HAP-1 (cell line): ENCODE measurements at regions not wholly inside any gene's neighbourhood (a gene's known extent, or its start where the extent isn't known, plus 50 kb on each side); places are given as distances from the start of the nearest gene placed in this dataset.

Source experiments
- DNase-seq, 2 experiments: peaks; one replicate each; pipeline ENCODE4 v3.0.0-alpha.2; 2016 to 2020; ENCODE audit warnings: low spot score in 2 of 2
- H3K27me3 ChIP-seq: fragments of 250-450 bp; sonication (Bioruptor Pico); 2 replicates; pipeline ENCODE4 v1.5.1; 2020; ENCODE audit warnings: low read depth, mild to moderate bottlenecking, moderate library complexity
- H3K36me3 ChIP-seq: fragments of 250-450 bp; sonication (Bioruptor Pico); replicated peaks from 2 replicates; pipeline ENCODE4 v1.5.1; 2020; ENCODE audit warnings: mild to moderate bottlenecking
- H3K4me1 ChIP-seq: fragments of 250-450 bp; sonication (Bioruptor Pico); 2 replicates; pipeline ENCODE4 v1.5.1; 2020; ENCODE audit warnings: mild to moderate bottlenecking
- H3K4me3 ChIP-seq: fragments of 250-450 bp; sonication (Bioruptor Pico); 2 replicates; pipeline ENCODE4 v1.5.1; 2020; ENCODE audit warnings: mild to moderate bottlenecking, moderate library complexity
- H3K9me3 ChIP-seq: fragments of 250-450 bp; sonication (Bioruptor Pico); 2 replicates; pipeline ENCODE4 v1.5.1; 2020; ENCODE audit warnings: mild to moderate bottlenecking, moderate library complexity
- in situ Hi-C: fragments of 300-500 bp; cut with MboI; formaldehyde crosslinking; loops from 3 replicates; pipeline ENCODE4 v1.14.3; 2020; ENCODE audit warnings: low sequenced_read_pairs, inconsistent platforms, mixed read lengths

GRCh38 chr19:27758626-27759505 is 1454.1 kb downstream of the UQCRFS1 start:
- Histone ChIP-seq H3K9me3 (no peaks in the 10 kb centered on the region), H3K36me3 (no peaks in the 10 kb centered on the region), H3K4me1 (no peaks in the 10 kb centered on the region), H3K27me3 (no peaks in the 10 kb centered on the region), H3K4me3 (no peak overlapping the region)
- DNase-seq: no peak
- in situ Hi-C loops: no loop called here

GRCh38 chr19:27754700-27755099 is 1458.3 kb downstream of the UQCRFS1 start:
- Histone ChIP-seq H3K4me3 (no peak overlapping the region), H3K4me1 (no peaks in the 10 kb centered on the region), H3K36me3 (no peaks in the 10 kb centered on the region), H3K27me3 (no peaks in the 10 kb centered on the region), H3K9me3 (no peaks in the 10 kb centered on the region)
- no peak for DNase-seq
- in situ Hi-C loops: no loop called here

GRCh38 chr19:27753622-27754021 is 1459.3 kb downstream of the UQCRFS1 start:
- Histone ChIP-seq H3K4me3 (no peak overlapping the region), H3K9me3 (no peaks in the 10 kb centered on the region), H3K4me1 (no peaks in the 10 kb centered on the region), H3K27me3 (no peaks in the 10 kb centered on the region), H3K36me3 (no peaks in the 10 kb centered on the region)
- in situ Hi-C loops: no loop called here
- no peak for DNase-seq

GRCh38 chr19:27752530-27753184 is 1460.3 kb downstream of the UQCRFS1 start:
- Histone ChIP-seq H3K27me3 (no peaks in the 10 kb centered on the region), H3K36me3 (no peaks in the 10 kb centered on the region), H3K9me3 (no peaks in the 10 kb centered on the region), H3K4me1 (no peaks in the 10 kb centered on the region), H3K4me3 (no peak overlapping the region)
- in situ Hi-C loops: no loop called here
- DNase-seq: no peak

- Histone ChIP-seq H3K36me3 (no peaks in the 10 kb centered on the region), H3K4me3 (no peak overlapping the region), H3K9me3 (no peaks in the 10 kb centered on the region), H3K27me3 (no peaks in the 10 kb centered on the region), H3K4me1 (no peaks in the 10 kb centered on the region)
- DNase-seq: no peak
- in situ Hi-C loops: no loop called here
These were observed 1461.9 kb downstream of the UQCRFS1 start for GRCh38 chr19:27751044-27751391.

GRCh38 chr19:27750391-27751043 is 1462.4 kb downstream of the UQCRFS1 start:
- Histone ChIP-seq H3K36me3 (no peaks in the 10 kb centered on the region), H3K4me1 (no peaks in the 10 kb centered on the region), H3K4me3 (no peak overlapping the region), H3K9me3 (no peaks in the 10 kb centered on the region), H3K27me3 (no peaks in the 10 kb centered on the region)
- no peak for DNase-seq
- in situ Hi-C loops: no loop called here

GRCh38 chr19:27748551-27749152 is 1464.3 kb downstream of the UQCRFS1 start:
- no peak for DNase-seq
- H3K27me3 ChIP-seq: no peaks in the 10 kb centered on the region
- no peaks in the 10 kb centered on the region for H3K4me1 ChIP-seq
- in situ Hi-C loops: no loop called here
- H3K9me3 ChIP-seq: no peaks in the 10 kb centered on the region
- H3K4me3 ChIP-seq: no peak overlapping the region
- H3K36me3 ChIP-seq: no peaks in the 10 kb centered on the region

GRCh38 chr19:27746691-27747380 is 1466.1 kb downstream of the UQCRFS1 start:
- DNase-seq: no peak

GRCh38 chr19:27745978-27746542 is 1466.9 kb downstream of the UQCRFS1 start:
- in situ Hi-C loops: no loop called here
- no peak for DNase-seq
- Histone ChIP-seq H3K27me3 (no peaks in the 10 kb centered on the region), H3K36me3 (no peaks in the 10 kb centered on the region), H3K9me3 (no peaks in the 10 kb centered on the region), H3K4me3 (no peak overlapping the region), H3K4me1 (no peaks in the 10 kb centered on the region)

More at GRCh38 chr19:27746691-27747380, 1466.1 kb downstream of the UQCRFS1 start:
- no peak overlapping the region for H3K4me3 ChIP-seq
- in situ Hi-C loops: no loop called here
- no peaks in the 10 kb centered on the region for H3K36me3 ChIP-seq
- no peaks in the 10 kb centered on the region for H3K27me3 ChIP-seq
- no peaks in the 10 kb centered on the region for H3K4me1 ChIP-seq
- no peaks in the 10 kb centered on the region for H3K9me3 ChIP-seq

- H3K27me3 ChIP-seq: no peaks in the 10 kb centered on the region
- no peaks in the 10 kb centered on the region for H3K4me1 ChIP-seq
- no peaks in the 10 kb centered on the region for H3K9me3 ChIP-seq
- no peak for DNase-seq
- H3K36me3 ChIP-seq: no peaks in the 10 kb centered on the region
- in situ Hi-C loops: no loop called here
- H3K4me3 ChIP-seq: no peak overlapping the region
These were observed 1467.8 kb downstream of the UQCRFS1 start for GRCh38 chr19:27744926-27745768.

GRCh38 chr19:27742041-27742440 is 1470.9 kb downstream of the UQCRFS1 start:
- no peaks in the 10 kb centered on the region for H3K27me3 ChIP-seq
- no peaks in the 10 kb centered on the region for H3K4me1 ChIP-seq
- in situ Hi-C loops: no loop called here
- H3K4me3 ChIP-seq: no peak overlapping the region
- H3K9me3 ChIP-seq: no peaks in the 10 kb centered on the region
- no peak for DNase-seq
- no peaks in the 10 kb centered on the region for H3K36me3 ChIP-seq

- no peak for DNase-seq
- Histone ChIP-seq H3K27me3 (no peaks in the 10 kb centered on the region), H3K36me3 (no peaks in the 10 kb centered on the region), H3K4me1 (no peaks in the 10 kb centered on the region), H3K4me3 (no peak overlapping the region), H3K9me3 (no peaks in the 10 kb centered on the region)
- in situ Hi-C loops: no loop called here
These were observed 1471.7 kb downstream of the UQCRFS1 start for GRCh38 chr19:27741236-27741635.
